Panc1 (cell line): ENCODE measurements at regions not wholly inside any gene's neighbourhood (a gene's known extent, or its start where the extent isn't known, plus 50 kb on each side); places are given as distances from the start of the nearest gene placed in this dataset.

Source experiments
- ATAC-seq: fragments of 200-7000 bp; cut with Tn5 transposase; 2 replicates; pipeline ENCODE4 v1.9.1; 2020; ENCODE audit warnings: mild to moderate bottlenecking, moderate library complexity
- BruUV-seq: library from RNA; stranded (reverse); fragments of 400-500 nt; replicated peaks from 2 replicates; lab custom pipeline; 2021; lab: Mats Ljungman, UMichigan
- CTCF ChIA-PET: fragments of 300-600 bp; sonication (Branson Sonifier 250); formaldehyde crosslinking; loops from one replicate; lab custom pipeline; 2022; ENCODE audit warnings: antibody characterized with exemption; lab: Charles Lee
- POLR2A ChIA-PET: fragments of 300-600 bp; sonication (Branson Sonifier 250); formaldehyde crosslinking; loops from one replicate; lab custom pipeline; 2022; ENCODE audit warnings: antibody characterized with exemption; lab: Charles Lee
- DNase-seq: peaks from one replicate; pipeline ENCODE4 v3.0.0-alpha.2; 2010; ENCODE audit warnings: low read depth, low spot score
- H3K27ac ChIP-seq: 2 replicates; pipeline ENCODE4 v1.5.1; 2011; ENCODE audit warnings: mild to moderate bottlenecking, low read length, inconsistent platforms
- H3K27me3 ChIP-seq: fragments of 200-500 bp; sonication (Bioruptor generic); 2 replicates; pipeline ENCODE4 v1.6.0; 2014; ENCODE audit warnings: low read length, inconsistent platforms; ENCODE audit not compliant: control insufficient read depth, insufficient read depth
- H3K36me3 ChIP-seq: fragments of 200-500 bp; sonication (Bioruptor generic); 2 replicates; pipeline ENCODE4 v1.5.1; 2014; ENCODE audit warnings: inconsistent platforms, mild to moderate bottlenecking, low read length, moderate library complexity; ENCODE audit not compliant: control insufficient read depth, insufficient read depth
- H3K4me1 ChIP-seq: 2 replicates; pipeline ENCODE4 v1.5.1; 2011; ENCODE audit warnings: inconsistent platforms, mild to moderate bottlenecking, low read length, moderate library complexity; ENCODE audit not compliant: control insufficient read depth, insufficient read depth
- H3K4me3 ChIP-seq, 2 experiments: 2 replicates each; pipeline ENCODE4 v1.5.1; 2011 to 2012; ENCODE audit warnings: low read depth in 2 of 2, low read length in 2 of 2, mild to moderate bottlenecking in 2 of 2, inconsistent platforms in 1 of 2, moderate library complexity in 1 of 2
- H3K9me3 ChIP-seq: fragments of 200-500 bp; sonication (Bioruptor generic); 2 replicates; pipeline ENCODE4 v1.5.1; 2014; ENCODE audit warnings: low read depth, mild to moderate bottlenecking, inconsistent platforms, low read length, moderate library complexity; ENCODE audit not compliant: control insufficient read depth, insufficient read depth
- CTCF ChIP-seq: fragments of 450-650 bp; IDR thresholded peaks from 2 replicates; pipeline ENCODE4 v1.5.1; 2017; ENCODE audit warnings: mild to moderate bottlenecking
- POLR2AphosphoS5 ChIP-seq: IDR thresholded peaks from 2 replicates; pipeline ENCODE4 v1.6.1; 2012; ENCODE audit warnings: mild to moderate bottlenecking, low read depth, low read length, moderate library complexity
- REST ChIP-seq, 2 experiments: IDR thresholded peaks; 2 replicates each; pipeline ENCODE4 v1.6.1; 2011 to 2012; ENCODE audit warnings: low read depth in 2 of 2, control low read depth in 1 of 2, low read length in 1 of 2, mild to moderate bottlenecking in 1 of 2, moderate library complexity in 1 of 2; ENCODE audit not compliant: insufficient read depth in 1 of 2
- SIN3A ChIP-seq: IDR thresholded peaks from 2 replicates; pipeline ENCODE4 v1.6.1; 2012; ENCODE audit warnings: low read depth, mild to moderate bottlenecking, low read length, moderate library complexity, borderline replicate concordance; ENCODE audit not compliant: insufficient read depth
- TCF7L2 ChIP-seq: IDR thresholded peaks from 2 replicates; pipeline ENCODE4 v1.6.1; 2011; ENCODE audit warnings: mild to moderate bottlenecking, low read depth, low read length, inconsistent platforms
- in situ Hi-C: cut with HindIII; loops from 2 replicates; pipeline ENCODE4 v1.10.0; 2016; ENCODE audit warnings: low sequenced_read_pairs, low pct_unique_long_range_greater_than_20kb
- intact Hi-C: fragments of 100-400 bp; cut with micrococcal nuclease; formaldehyde crosslinking; loops from one replicate; pipeline ENCODE4 v1.10.0; 2022; ENCODE audit not compliant: unreplicated experiment

- no peak for DNase-seq
- ATAC-seq = no peak
- in situ Hi-C loops = no loop called here
Measured at GRCh38 chr6:50929323-50929722, 110.7 kb downstream of the TFAP2B start.

GRCh38 chr6:50935442-50935841 lies 116.8 kb downstream of the TFAP2B start:
- ChIA-PET POLR2A (no interaction called here), CTCF (no interaction called here)
- no peaks in the 10 kb centered on the region for H3K9me3 ChIP-seq
- H3K4me3 ChIP-seq = no peak overlapping the region
- no peak for ATAC-seq
- in situ Hi-C loops = no loop called here
- no peak overlapping the region for H3K27ac ChIP-seq
- no peaks in the 10 kb centered on the region for H3K36me3 ChIP-seq
- BruUV-seq = no TSS peak
- DNase-seq = no peak
- no peak for TF ChIP-seq POLR2AphosphoS5
- TF ChIP-seq REST (IDR thresholded peaks at IDR 0.05; ENCODE audit: insufficient read depth in 1 of 2, low read depth in 2 of 2, low read length in 1 of 2) = no peak
- TF ChIP-seq TCF7L2 = no peak
- TF ChIP-seq SIN3A = no peak
- no peak for TF ChIP-seq CTCF
- intact Hi-C loops = no loop called here
- no peaks in the 10 kb centered on the region for H3K27me3 ChIP-seq
- H3K4me1 ChIP-seq = no peaks in the 10 kb centered on the region

More at GRCh38 chr6:50929323-50929722, 110.7 kb downstream of the TFAP2B start:
- Histone ChIP-seq H3K27me3 (no peaks in the 10 kb centered on the region), H3K9me3 (no peaks in the 10 kb centered on the region), H3K4me1 (no peaks in the 10 kb centered on the region), H3K36me3 (no peaks in the 10 kb centered on the region), H3K4me3 (no peak overlapping the region), H3K27ac (no peak overlapping the region)
- ChIA-PET POLR2A (no interaction called here), CTCF (no interaction called here)
- TF ChIP-seq CTCF = no peak
- no peak for TF ChIP-seq REST (IDR thresholded peaks at IDR 0.05; ENCODE audit: insufficient read depth in 1 of 2, low read depth in 2 of 2, low read length in 1 of 2)
- TF ChIP-seq TCF7L2 = no peak
- no peak for TF ChIP-seq SIN3A
- TF ChIP-seq POLR2AphosphoS5 = no peak
- BruUV-seq = no TSS peak
- intact Hi-C loops = no loop called here
